ENCODE measurements at regions not wholly inside any gene's neighbourhood (a gene's known extent, or its start where the extent isn't known, plus 50 kb on each side); places are given as distances from the start of the nearest gene placed in this dataset.

DNA sequence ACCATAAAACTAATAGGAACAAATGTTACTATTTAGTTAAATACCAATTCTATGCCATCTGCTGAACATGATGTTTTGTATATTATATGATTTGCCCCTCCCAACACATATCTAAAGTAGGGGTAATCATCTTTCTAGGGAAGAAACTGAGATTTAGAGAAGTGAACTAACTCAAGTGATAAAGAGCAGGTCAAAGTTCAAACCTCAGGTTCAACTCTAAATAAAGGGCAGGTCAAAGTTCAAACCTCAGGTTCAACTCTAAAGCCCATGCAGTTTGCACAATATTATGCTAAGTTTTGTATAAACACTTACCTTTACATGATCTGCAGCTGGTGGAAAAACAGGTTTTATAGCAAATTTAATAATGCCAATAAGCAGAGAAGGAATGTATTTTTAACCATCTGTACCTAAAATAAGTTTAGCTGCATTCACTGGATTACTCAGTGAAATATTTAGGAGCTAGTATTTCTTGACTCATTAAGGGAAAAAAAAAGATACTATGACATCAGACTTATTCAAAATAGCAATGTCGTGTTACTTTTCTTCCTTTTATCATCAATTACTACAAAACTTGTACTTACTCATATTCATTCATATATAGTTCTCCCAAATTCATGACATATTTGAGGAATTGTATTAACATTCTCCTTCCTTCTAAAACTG, 1194.3 kb upstream of the CELF2 start:
- Mint-ChIP-seq H3K27me3 (peaks cover 4% of the 10 kb centered on the region), H3K4me3 (no peak overlapping the region), H3K4me1 (no peaks in the 10 kb centered on the region), H3K36me3 (no peaks in the 10 kb centered on the region), H3K27ac (no peak overlapping the region), H3K9me3 (peaks cover 0 to 4% (median 0%) of the 10 kb centered on the region in 7 donors)
- H3K4me1 ChIP-seq (ENCODE audit: control insufficient read depth, insufficient read depth, low read length, poor library complexity, severe bottlenecking), result no peaks in the 10 kb centered on the region
- ATAC-seq (ENCODE audit: low read depth in 2 of 2) (no peak), DNase-seq (no peak)
- H3K36me3 ChIP-seq (ENCODE audit: control insufficient read depth, insufficient read depth, low read length), result no peaks in the 10 kb centered on the region
- no peak overlapping the region for H3K4me3 ChIP-seq (ENCODE audit: low read depth, low read length)
- no peak overlapping the region for H3K27ac ChIP-seq (ENCODE audit: insufficient read depth, low read length, poor library complexity, severe bottlenecking)
- no peaks in the 10 kb centered on the region for H3K27me3 ChIP-seq (ENCODE audit: control insufficient read depth, insufficient read depth, low read length)
- H3K9me3 ChIP-seq (ENCODE audit: control insufficient read depth in 2 of 2, low read length in 2 of 2), result no peaks in the 10 kb centered on the region

DNA sequence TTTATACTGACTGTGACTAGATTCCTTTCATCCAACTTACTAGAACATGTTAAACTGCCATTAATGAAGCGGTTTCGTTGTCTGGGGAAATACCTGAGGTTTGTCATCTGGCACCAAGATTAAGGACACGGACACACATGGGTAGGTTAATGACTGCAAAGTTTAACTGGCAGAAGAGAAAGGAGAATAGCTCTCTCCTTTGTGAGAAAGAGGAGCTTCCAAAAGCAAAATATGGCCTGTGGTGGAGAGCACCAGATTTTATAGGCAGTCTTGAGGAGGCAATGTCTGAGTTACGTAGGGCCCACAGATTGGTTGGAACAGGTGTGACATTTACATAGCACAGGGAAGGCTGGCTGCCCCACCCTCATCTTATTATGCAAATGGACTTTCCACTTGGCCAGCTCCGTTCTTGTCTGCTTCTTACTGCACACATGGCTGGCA, 1193.0 kb upstream of the CELF2 start:
- no peak overlapping the region for H3K4me3 ChIP-seq (ENCODE audit: low read depth, low read length)
- H3K9me3 ChIP-seq (ENCODE audit: control insufficient read depth in 2 of 2, low read length in 2 of 2), result no peaks in the 10 kb centered on the region
- no peak overlapping the region for H3K4me3 Mint-ChIP-seq
- H3K9me3 Mint-ChIP-seq, result peaks cover 0 to 2% (median 1%) of the 10 kb centered on the region in 7 donors
- ATAC-seq (ENCODE audit: low read depth in 2 of 2), result no peak
- no peak overlapping the region for H3K27ac ChIP-seq (ENCODE audit: insufficient read depth, low read length, poor library complexity, severe bottlenecking)
- no peak for DNase-seq
- H3K4me1 Mint-ChIP-seq, result no peaks in the 10 kb centered on the region
- peaks cover 4% of the 10 kb centered on the region for H3K27me3 Mint-ChIP-seq
- H3K36me3 ChIP-seq (ENCODE audit: control insufficient read depth, insufficient read depth, low read length), result no peaks in the 10 kb centered on the region
- no peak overlapping the region for H3K27ac Mint-ChIP-seq
- H3K36me3 Mint-ChIP-seq, result no peaks in the 10 kb centered on the region
- no peaks in the 10 kb centered on the region for H3K4me1 ChIP-seq (ENCODE audit: control insufficient read depth, insufficient read depth, low read length, poor library complexity, severe bottlenecking)
- no peaks in the 10 kb centered on the region for H3K27me3 ChIP-seq (ENCODE audit: control insufficient read depth, insufficient read depth, low read length)

DNA sequence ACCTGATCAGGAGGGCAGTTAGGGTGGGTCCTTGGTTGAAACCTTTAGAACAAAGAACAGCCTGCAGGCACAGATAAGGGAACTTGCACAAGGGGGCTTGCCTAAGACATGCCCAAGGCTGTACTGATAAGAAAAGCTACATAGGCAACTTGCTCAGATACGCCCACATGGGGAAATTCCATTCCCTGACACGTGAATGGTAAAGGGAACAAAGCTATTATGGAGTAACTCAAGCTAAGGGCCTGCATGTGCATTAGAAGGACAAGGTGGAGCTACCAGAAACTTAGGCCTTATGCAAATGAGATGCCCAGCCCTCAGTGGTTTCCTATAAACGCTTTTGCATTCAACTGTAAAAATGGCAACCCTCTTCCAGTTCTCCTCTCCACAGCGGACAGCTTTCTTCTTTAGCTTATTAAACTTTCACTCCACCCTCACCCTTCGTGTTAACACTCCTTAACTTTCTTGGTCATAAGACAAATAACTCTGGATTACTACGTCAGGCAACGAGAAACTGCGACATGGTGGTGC, 1192.1 kb upstream of the CELF2 start:
- Histone ChIP-seq H3K4me3 (ENCODE audit: low read depth, low read length) (no peak overlapping the region), H3K27ac (ENCODE audit: insufficient read depth, low read length, poor library complexity, severe bottlenecking) (no peak overlapping the region), H3K9me3 (ENCODE audit: control insufficient read depth in 2 of 2, low read length in 2 of 2) (no peaks in the 10 kb centered on the region), H3K27me3 (ENCODE audit: control insufficient read depth, insufficient read depth, low read length) (no peaks in the 10 kb centered on the region), H3K4me1 (ENCODE audit: control insufficient read depth, insufficient read depth, low read length, poor library complexity, severe bottlenecking) (no peaks in the 10 kb centered on the region), H3K36me3 (ENCODE audit: control insufficient read depth, insufficient read depth, low read length) (no peaks in the 10 kb centered on the region)
- no peaks in the 10 kb centered on the region for H3K4me1 Mint-ChIP-seq
- H3K9me3 Mint-ChIP-seq, result peaks cover 0 to 2% (median 1%) of the 10 kb centered on the region in 7 donors
- H3K27me3 Mint-ChIP-seq, result no peaks in the 10 kb centered on the region
- no peak for ATAC-seq (ENCODE audit: low read depth in 2 of 2)
- DNase-seq, result no peak
- no peak overlapping the region for H3K27ac Mint-ChIP-seq
- H3K4me3 Mint-ChIP-seq, result no peak overlapping the region
- no peaks in the 10 kb centered on the region for H3K36me3 Mint-ChIP-seq

DNA sequence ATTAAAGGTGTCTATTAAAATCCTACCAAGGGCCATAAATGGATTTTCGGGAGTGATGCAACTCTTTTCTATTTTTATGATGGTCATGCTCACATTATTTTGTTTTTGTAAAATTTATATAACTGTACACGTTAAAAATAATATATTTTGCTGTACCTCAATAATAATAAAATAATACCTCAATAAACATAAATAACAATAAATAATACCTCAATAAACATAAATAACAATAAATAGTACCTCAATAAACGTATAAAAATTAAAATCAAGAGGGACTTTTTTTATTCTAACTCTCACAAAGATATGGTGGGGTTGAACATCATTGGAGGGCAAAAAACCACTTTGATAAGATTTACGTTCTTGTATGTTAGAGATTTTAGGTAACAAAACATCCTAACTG, 1189.6 kb upstream of the CELF2 start:
- Histone ChIP-seq H3K36me3 (ENCODE audit: control insufficient read depth, insufficient read depth, low read length) (no peaks in the 10 kb centered on the region), H3K27ac (ENCODE audit: insufficient read depth, low read length, poor library complexity, severe bottlenecking) (no peak overlapping the region), H3K4me3 (ENCODE audit: low read depth, low read length) (no peak overlapping the region), H3K4me1 (ENCODE audit: control insufficient read depth, insufficient read depth, low read length, poor library complexity, severe bottlenecking) (no peaks in the 10 kb centered on the region), H3K27me3 (ENCODE audit: control insufficient read depth, insufficient read depth, low read length) (no peaks in the 10 kb centered on the region), H3K9me3 (ENCODE audit: control insufficient read depth in 2 of 2, low read length in 2 of 2) (no peaks in the 10 kb centered on the region)
- ATAC-seq (ENCODE audit: low read depth in 2 of 2) (no peak), DNase-seq (no peak)
- Mint-ChIP-seq H3K4me3 (no peak overlapping the region), H3K36me3 (no peaks in the 10 kb centered on the region), H3K27me3 (no peaks in the 10 kb centered on the region), H3K27ac (no peak overlapping the region), H3K9me3 (peaks cover 0 to 2% (median 1%) of the 10 kb centered on the region in 7 donors), H3K4me1 (no peaks in the 10 kb centered on the region)

DNA sequence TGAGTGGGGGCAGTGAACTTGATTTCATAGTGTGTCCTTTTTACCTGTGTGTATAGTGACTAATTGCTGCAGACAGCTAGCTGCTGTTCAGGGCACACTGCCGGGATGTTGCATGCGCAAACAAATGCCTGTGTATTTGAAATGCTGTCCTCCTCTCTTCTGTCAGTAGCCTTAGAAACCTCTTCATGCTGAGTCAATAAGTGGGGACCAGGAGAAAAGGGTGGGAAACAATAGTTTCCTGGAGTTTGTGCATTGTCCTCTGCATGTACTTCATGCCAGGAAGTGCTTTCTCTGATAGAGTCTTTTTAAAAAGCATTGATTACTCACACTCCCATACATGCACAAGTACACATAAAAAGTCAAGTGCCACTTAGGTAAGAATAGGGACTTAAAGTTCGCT, 1183.7 kb upstream of the CELF2 start:
- ATAC-seq (ENCODE audit: low read depth in 2 of 2) (no peak), DNase-seq (no peak)
- Mint-ChIP-seq H3K9me3 (peaks cover 0 to 8% (median 3%) of the 10 kb centered on the region in 7 donors), H3K36me3 (no peaks in the 10 kb centered on the region), H3K4me3 (no peak overlapping the region), H3K27me3 (no peaks in the 10 kb centered on the region), H3K27ac (no peak overlapping the region), H3K4me1 (no peaks in the 10 kb centered on the region)
- Histone ChIP-seq H3K36me3 (ENCODE audit: control insufficient read depth, insufficient read depth, low read length) (no peaks in the 10 kb centered on the region), H3K4me1 (ENCODE audit: control insufficient read depth, insufficient read depth, low read length, poor library complexity, severe bottlenecking) (no peaks in the 10 kb centered on the region), H3K27me3 (ENCODE audit: control insufficient read depth, insufficient read depth, low read length) (no peaks in the 10 kb centered on the region), H3K27ac (ENCODE audit: insufficient read depth, low read length, poor library complexity, severe bottlenecking) (no peak overlapping the region), H3K9me3 (ENCODE audit: control insufficient read depth in 2 of 2, low read length in 2 of 2) (no peaks in the 10 kb centered on the region), H3K4me3 (ENCODE audit: low read depth, low read length) (no peak overlapping the region)

DNA sequence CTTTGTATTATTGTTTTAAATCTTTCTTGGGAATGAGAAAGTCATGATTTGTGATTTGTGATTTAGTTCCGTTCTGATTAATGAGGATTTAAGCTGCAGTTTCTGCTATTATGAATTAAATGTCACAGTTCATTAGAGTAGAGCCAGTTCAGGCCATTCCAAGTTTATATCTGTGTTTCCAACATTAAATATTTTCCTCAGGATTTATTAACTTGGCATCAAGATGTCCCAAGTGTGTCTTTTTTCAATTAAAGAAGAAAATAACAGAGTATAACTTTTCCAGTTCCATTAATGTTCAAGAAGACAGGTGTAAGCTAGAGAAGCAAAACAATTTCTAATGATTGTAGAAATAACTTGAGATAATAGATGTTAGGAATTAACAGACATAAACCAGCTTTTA, 1183.2 kb upstream of the CELF2 start:
- Histone ChIP-seq H3K27ac (ENCODE audit: insufficient read depth, low read length, poor library complexity, severe bottlenecking) (no peak overlapping the region), H3K36me3 (ENCODE audit: control insufficient read depth, insufficient read depth, low read length) (no peaks in the 10 kb centered on the region), H3K27me3 (ENCODE audit: control insufficient read depth, insufficient read depth, low read length) (no peaks in the 10 kb centered on the region), H3K4me3 (ENCODE audit: low read depth, low read length) (no peak overlapping the region), H3K9me3 (ENCODE audit: control insufficient read depth in 2 of 2, low read length in 2 of 2) (no peaks in the 10 kb centered on the region), H3K4me1 (ENCODE audit: control insufficient read depth, insufficient read depth, low read length, poor library complexity, severe bottlenecking) (no peaks in the 10 kb centered on the region)
- ATAC-seq (ENCODE audit: low read depth in 2 of 2), result no peak
- Mint-ChIP-seq H3K27me3 (no peaks in the 10 kb centered on the region), H3K4me3 (no peak overlapping the region), H3K27ac (no peak overlapping the region), H3K4me1 (no peaks in the 10 kb centered on the region), H3K36me3 (no peaks in the 10 kb centered on the region), H3K9me3 (peaks cover 0 to 11% (median 5%) of the 10 kb centered on the region in 7 donors)
- no peak for DNase-seq

DNA sequence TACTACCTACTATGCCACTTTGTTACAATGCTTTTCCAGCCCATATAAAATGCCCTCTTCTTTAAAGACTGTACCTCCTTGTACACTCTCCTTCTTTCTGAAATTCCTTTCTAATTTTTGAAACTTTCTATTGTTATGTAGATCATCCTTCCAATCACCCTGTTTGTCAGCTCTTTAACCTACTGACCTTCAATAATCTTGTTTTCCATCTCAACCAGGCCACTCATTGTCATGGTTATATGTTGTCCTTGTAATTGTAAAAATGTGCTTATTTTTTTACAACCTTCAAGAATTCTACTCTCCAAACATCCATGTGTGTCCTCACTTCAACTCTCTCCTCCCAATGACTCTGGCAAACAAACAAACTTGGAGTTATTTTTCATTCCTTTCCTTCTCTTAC, 1172.6 kb upstream of the CELF2 start:
- Mint-ChIP-seq H3K27me3 (no peaks in the 10 kb centered on the region), H3K4me3 (no peak overlapping the region), H3K27ac (no peak overlapping the region), H3K9me3 (peaks cover 5 to 27% (median 12%) of the 10 kb centered on the region in 7 donors), H3K36me3 (peaks cover 3% of the 10 kb centered on the region), H3K4me1 (peaks cover 0 to 4% (median 0%) of the 10 kb centered on the region in 4 donors)
- ATAC-seq (ENCODE audit: low read depth in 2 of 2), result no peak
- no peaks in the 10 kb centered on the region for H3K27me3 ChIP-seq (ENCODE audit: control insufficient read depth, insufficient read depth, low read length)
- no peaks in the 10 kb centered on the region for H3K36me3 ChIP-seq (ENCODE audit: control insufficient read depth, insufficient read depth, low read length)
- no peaks in the 10 kb centered on the region for H3K4me1 ChIP-seq (ENCODE audit: control insufficient read depth, insufficient read depth, low read length, poor library complexity, severe bottlenecking)
- no peak overlapping the region for H3K27ac ChIP-seq (ENCODE audit: insufficient read depth, low read length, poor library complexity, severe bottlenecking)
- H3K4me3 ChIP-seq (ENCODE audit: low read depth, low read length), result no peak overlapping the region
- no peak for DNase-seq
- peaks cover 7 to 9% of the 10 kb centered on the region in 2 experiments for H3K9me3 ChIP-seq (ENCODE audit: control insufficient read depth in 2 of 2, low read length in 2 of 2)

DNA sequence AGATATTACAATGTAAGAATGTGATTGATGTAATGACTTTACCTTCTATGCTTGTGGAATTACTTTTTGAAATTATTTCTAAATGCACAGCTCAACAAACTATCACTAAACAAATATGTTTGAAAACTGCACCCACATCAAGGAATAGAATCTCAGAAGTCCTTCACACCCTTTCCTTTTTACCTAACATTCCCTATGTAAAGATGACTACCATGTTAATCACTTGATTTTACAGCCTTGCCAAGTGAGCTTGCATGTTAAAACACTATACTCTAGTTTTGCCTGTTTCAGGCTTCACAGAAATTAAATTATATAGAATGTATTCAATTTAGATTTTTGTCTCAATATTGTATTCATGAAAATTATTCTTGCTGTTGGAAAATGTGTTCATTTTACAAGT, 1169.4 kb upstream of the CELF2 start:
- no peak overlapping the region for H3K4me3 ChIP-seq (ENCODE audit: low read depth, low read length)
- DNase-seq (no peak), ATAC-seq (ENCODE audit: low read depth in 2 of 2) (no peak)
- H3K4me1 ChIP-seq (ENCODE audit: control insufficient read depth, insufficient read depth, low read length, poor library complexity, severe bottlenecking), result no peaks in the 10 kb centered on the region
- peaks cover 12 to 14% of the 10 kb centered on the region in 2 experiments for H3K9me3 ChIP-seq (ENCODE audit: control insufficient read depth in 2 of 2, low read length in 2 of 2)
- H3K9me3 Mint-ChIP-seq, result peaks cover 4 to 42% (median 13%) of the 10 kb centered on the region in 7 donors
- no peaks in the 10 kb centered on the region for H3K27me3 ChIP-seq (ENCODE audit: control insufficient read depth, insufficient read depth, low read length)
- H3K36me3 ChIP-seq (ENCODE audit: control insufficient read depth, insufficient read depth, low read length), result no peaks in the 10 kb centered on the region
- H3K36me3 Mint-ChIP-seq, result peaks cover 3% of the 10 kb centered on the region
- H3K27me3 Mint-ChIP-seq, result no peaks in the 10 kb centered on the region
- H3K27ac Mint-ChIP-seq, result no peak overlapping the region
- H3K27ac ChIP-seq (ENCODE audit: insufficient read depth, low read length, poor library complexity, severe bottlenecking), result no peak overlapping the region
- H3K4me1 Mint-ChIP-seq, result peaks cover 0 to 4% (median 0%) of the 10 kb centered on the region in 4 donors
- H3K4me3 Mint-ChIP-seq, result no peak overlapping the region
